Panc1 (cell line): ENCODE measurements at regions not wholly inside any gene's neighbourhood (a gene's known extent, or its start where the extent isn't known, plus 50 kb on each side); places are given as distances from the start of the nearest gene placed in this dataset.

Experiments used
- ATAC-seq: fragments of 200-7000 bp; cut with Tn5 transposase; 2 replicates; pipeline ENCODE4 v1.9.1; 2020; ENCODE audit warnings: mild to moderate bottlenecking, moderate library complexity
- BruUV-seq: library from RNA; stranded (reverse); fragments of 400-500 nt; replicated peaks from 2 replicates; lab custom pipeline; 2021; lab: Mats Ljungman, UMichigan
- CTCF ChIA-PET: fragments of 300-600 bp; sonication (Branson Sonifier 250); formaldehyde crosslinking; loops from one replicate; lab custom pipeline; 2022; ENCODE audit warnings: antibody characterized with exemption; lab: Charles Lee
- POLR2A ChIA-PET: fragments of 300-600 bp; sonication (Branson Sonifier 250); formaldehyde crosslinking; loops from one replicate; lab custom pipeline; 2022; ENCODE audit warnings: antibody characterized with exemption; lab: Charles Lee
- DNase-seq: peaks from one replicate; pipeline ENCODE4 v3.0.0-alpha.2; 2010; ENCODE audit warnings: low read depth, low spot score
- H3K27ac ChIP-seq: 2 replicates; pipeline ENCODE4 v1.5.1; 2011; ENCODE audit warnings: mild to moderate bottlenecking, low read length, inconsistent platforms
- H3K27me3 ChIP-seq: fragments of 200-500 bp; sonication (Bioruptor generic); 2 replicates; pipeline ENCODE4 v1.6.0; 2014; ENCODE audit warnings: low read length, inconsistent platforms; ENCODE audit not compliant: control insufficient read depth, insufficient read depth
- H3K36me3 ChIP-seq: fragments of 200-500 bp; sonication (Bioruptor generic); 2 replicates; pipeline ENCODE4 v1.5.1; 2014; ENCODE audit warnings: inconsistent platforms, mild to moderate bottlenecking, low read length, moderate library complexity; ENCODE audit not compliant: control insufficient read depth, insufficient read depth
- H3K4me1 ChIP-seq: 2 replicates; pipeline ENCODE4 v1.5.1; 2011; ENCODE audit warnings: inconsistent platforms, mild to moderate bottlenecking, low read length, moderate library complexity; ENCODE audit not compliant: control insufficient read depth, insufficient read depth
- H3K4me3 ChIP-seq, 2 experiments: 2 replicates each; pipeline ENCODE4 v1.5.1; 2011 to 2012; ENCODE audit warnings: low read depth in 2 of 2, low read length in 2 of 2, mild to moderate bottlenecking in 2 of 2, inconsistent platforms in 1 of 2, moderate library complexity in 1 of 2
- H3K9me3 ChIP-seq: fragments of 200-500 bp; sonication (Bioruptor generic); 2 replicates; pipeline ENCODE4 v1.5.1; 2014; ENCODE audit warnings: low read depth, mild to moderate bottlenecking, inconsistent platforms, low read length, moderate library complexity; ENCODE audit not compliant: control insufficient read depth, insufficient read depth
- POLR2AphosphoS5 ChIP-seq: IDR thresholded peaks from 2 replicates; pipeline ENCODE4 v1.6.1; 2012; ENCODE audit warnings: mild to moderate bottlenecking, low read depth, low read length, moderate library complexity
- SIN3A ChIP-seq: IDR thresholded peaks from 2 replicates; pipeline ENCODE4 v1.6.1; 2012; ENCODE audit warnings: low read depth, mild to moderate bottlenecking, low read length, moderate library complexity, borderline replicate concordance; ENCODE audit not compliant: insufficient read depth
- TCF7L2 ChIP-seq: IDR thresholded peaks from 2 replicates; pipeline ENCODE4 v1.6.1; 2011; ENCODE audit warnings: mild to moderate bottlenecking, low read depth, low read length, inconsistent platforms
- in situ Hi-C: cut with HindIII; loops from 2 replicates; pipeline ENCODE4 v1.10.0; 2016; ENCODE audit warnings: low sequenced_read_pairs, low pct_unique_long_range_greater_than_20kb
- intact Hi-C: fragments of 100-400 bp; cut with micrococcal nuclease; formaldehyde crosslinking; loops from one replicate; pipeline ENCODE4 v1.10.0; 2022; ENCODE audit not compliant: unreplicated experiment
- TF ChIP-seq, protein P1 (sequence below): fragments of 450-650 bp; IDR thresholded peaks from 2 replicates; pipeline ENCODE4 v1.5.1; 2017; ENCODE audit warnings: mild to moderate bottlenecking
- TF ChIP-seq, protein P2 (sequence below), 2 experiments: IDR thresholded peaks; 2 replicates each; pipeline ENCODE4 v1.6.1; 2011 to 2012; ENCODE audit warnings: low read depth in 2 of 2, control low read depth in 1 of 2, low read length in 1 of 2, mild to moderate bottlenecking in 1 of 2, moderate library complexity in 1 of 2; ENCODE audit not compliant: insufficient read depth in 1 of 2

DNA sequence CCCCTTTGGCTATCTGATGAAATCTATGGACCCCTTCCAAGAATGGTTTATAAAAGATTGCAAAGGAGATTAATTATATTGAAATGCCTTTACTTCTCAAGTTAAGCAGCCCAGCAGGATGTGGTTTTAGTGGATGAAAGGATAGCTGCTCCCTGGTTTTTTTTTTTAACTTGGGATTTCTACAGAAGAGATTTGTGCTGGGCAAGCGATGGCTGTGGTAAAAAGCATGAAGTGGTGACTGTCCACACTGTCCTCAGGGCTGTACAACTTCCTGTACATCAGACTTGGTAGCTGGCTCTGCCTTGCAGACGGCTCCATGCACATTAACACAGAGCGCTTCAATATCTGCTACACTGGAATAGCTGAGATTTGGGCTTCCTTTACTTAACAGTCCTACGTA is 321.7 kb downstream of the DHX15 start:
- Histone ChIP-seq H3K27ac (no peak overlapping the region), H3K36me3 (no peaks in the 10 kb centered on the region), H3K4me1 (no peaks in the 10 kb centered on the region), H3K27me3 (no peaks in the 10 kb centered on the region; the same call in 1 of the 2 replicates), H3K4me3 (no peak overlapping the region), H3K9me3 (no peaks in the 10 kb centered on the region)
- TF ChIP-seq POLR2AphosphoS5, result no peak
- TF ChIP-seq SIN3A, result no peak
- TF ChIP-seq, protein P1, sequence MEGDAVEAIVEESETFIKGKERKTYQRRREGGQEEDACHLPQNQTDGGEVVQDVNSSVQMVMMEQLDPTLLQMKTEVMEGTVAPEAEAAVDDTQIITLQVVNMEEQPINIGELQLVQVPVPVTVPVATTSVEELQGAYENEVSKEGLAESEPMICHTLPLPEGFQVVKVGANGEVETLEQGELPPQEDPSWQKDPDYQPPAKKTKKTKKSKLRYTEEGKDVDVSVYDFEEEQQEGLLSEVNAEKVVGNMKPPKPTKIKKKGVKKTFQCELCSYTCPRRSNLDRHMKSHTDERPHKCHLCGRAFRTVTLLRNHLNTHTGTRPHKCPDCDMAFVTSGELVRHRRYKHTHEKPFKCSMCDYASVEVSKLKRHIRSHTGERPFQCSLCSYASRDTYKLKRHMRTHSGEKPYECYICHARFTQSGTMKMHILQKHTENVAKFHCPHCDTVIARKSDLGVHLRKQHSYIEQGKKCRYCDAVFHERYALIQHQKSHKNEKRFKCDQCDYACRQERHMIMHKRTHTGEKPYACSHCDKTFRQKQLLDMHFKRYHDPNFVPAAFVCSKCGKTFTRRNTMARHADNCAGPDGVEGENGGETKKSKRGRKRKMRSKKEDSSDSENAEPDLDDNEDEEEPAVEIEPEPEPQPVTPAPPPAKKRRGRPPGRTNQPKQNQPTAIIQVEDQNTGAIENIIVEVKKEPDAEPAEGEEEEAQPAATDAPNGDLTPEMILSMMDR, result no peak
- TF ChIP-seq TCF7L2, result no peak
- TF ChIP-seq, protein P2, sequence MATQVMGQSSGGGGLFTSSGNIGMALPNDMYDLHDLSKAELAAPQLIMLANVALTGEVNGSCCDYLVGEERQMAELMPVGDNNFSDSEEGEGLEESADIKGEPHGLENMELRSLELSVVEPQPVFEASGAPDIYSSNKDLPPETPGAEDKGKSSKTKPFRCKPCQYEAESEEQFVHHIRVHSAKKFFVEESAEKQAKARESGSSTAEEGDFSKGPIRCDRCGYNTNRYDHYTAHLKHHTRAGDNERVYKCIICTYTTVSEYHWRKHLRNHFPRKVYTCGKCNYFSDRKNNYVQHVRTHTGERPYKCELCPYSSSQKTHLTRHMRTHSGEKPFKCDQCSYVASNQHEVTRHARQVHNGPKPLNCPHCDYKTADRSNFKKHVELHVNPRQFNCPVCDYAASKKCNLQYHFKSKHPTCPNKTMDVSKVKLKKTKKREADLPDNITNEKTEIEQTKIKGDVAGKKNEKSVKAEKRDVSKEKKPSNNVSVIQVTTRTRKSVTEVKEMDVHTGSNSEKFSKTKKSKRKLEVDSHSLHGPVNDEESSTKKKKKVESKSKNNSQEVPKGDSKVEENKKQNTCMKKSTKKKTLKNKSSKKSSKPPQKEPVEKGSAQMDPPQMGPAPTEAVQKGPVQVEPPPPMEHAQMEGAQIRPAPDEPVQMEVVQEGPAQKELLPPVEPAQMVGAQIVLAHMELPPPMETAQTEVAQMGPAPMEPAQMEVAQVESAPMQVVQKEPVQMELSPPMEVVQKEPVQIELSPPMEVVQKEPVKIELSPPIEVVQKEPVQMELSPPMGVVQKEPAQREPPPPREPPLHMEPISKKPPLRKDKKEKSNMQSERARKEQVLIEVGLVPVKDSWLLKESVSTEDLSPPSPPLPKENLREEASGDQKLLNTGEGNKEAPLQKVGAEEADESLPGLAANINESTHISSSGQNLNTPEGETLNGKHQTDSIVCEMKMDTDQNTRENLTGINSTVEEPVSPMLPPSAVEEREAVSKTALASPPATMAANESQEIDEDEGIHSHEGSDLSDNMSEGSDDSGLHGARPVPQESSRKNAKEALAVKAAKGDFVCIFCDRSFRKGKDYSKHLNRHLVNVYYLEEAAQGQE (IDR thresholded peaks at IDR 0.05; ENCODE audit: insufficient read depth in 1 of 2, low read depth in 2 of 2, low read length in 1 of 2), result no peak
- in situ Hi-C loops (no loop called here), intact Hi-C loops (no loop called here)
- ATAC-seq, result no peak
- no peak for DNase-seq
- ChIA-PET CTCF (no interaction called here), POLR2A (no interaction called here)
- no TSS peak for BruUV-seq

DNA sequence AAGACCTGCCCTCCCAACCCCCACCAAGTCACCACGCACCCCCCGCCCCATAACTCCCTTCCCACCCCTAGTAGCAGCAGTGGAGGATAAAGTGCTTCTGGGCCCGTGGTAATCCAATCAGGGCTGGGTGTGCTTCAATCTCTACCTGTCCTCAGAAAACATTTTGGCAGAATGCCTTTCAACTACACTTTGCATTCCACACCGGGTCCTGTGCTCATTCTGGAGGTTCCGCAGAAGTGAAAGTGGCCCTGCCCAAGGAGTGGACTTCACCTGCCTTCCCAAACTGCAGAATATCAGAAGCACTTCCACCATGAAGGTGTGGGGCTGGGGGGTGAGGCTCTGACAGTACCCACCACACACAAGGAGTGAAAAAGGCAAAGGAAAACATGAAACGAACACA is 322.3 kb downstream of the DHX15 start:
- ATAC-seq, result no peak
- TF ChIP-seq POLR2AphosphoS5 (no peak), TCF7L2 (no peak)
- TF ChIP-seq, protein P1, result no peak
- no TSS peak for BruUV-seq
- H3K9me3 ChIP-seq, result no peaks in the 10 kb centered on the region
- in situ Hi-C loops, result no loop called here
- H3K4me3 ChIP-seq, result no peak overlapping the region
- no peak overlapping the region for H3K27ac ChIP-seq
- no peaks in the 10 kb centered on the region for H3K36me3 ChIP-seq
- intact Hi-C loops, result no loop called here
- ChIA-PET CTCF (no interaction called here), POLR2A (no interaction called here)
- H3K4me1 ChIP-seq, result no peaks in the 10 kb centered on the region
- no peaks in the 10 kb centered on the region; the same call in 1 of the 2 replicates for H3K27me3 ChIP-seq
- DNase-seq, result no peak
